SK-N-SH (cell line): ENCODE measurements at regions not wholly inside any gene's neighbourhood (a gene's known extent, or its start where the extent isn't known, plus 50 kb on each side); places are given as distances from the start of the nearest gene placed in this dataset.

Experiments used
- CHD2 ChIP-seq: fragments of 150-350 bp; IDR thresholded peaks from 2 replicates; pipeline ENCODE4 v1.6.1; 2018; ENCODE audit warnings: low read length; ENCODE audit not compliant: partially characterized antibody
- MXI1 ChIP-seq: IDR thresholded peaks from 2 replicates; pipeline ENCODE4 v1.6.1; 2012; ENCODE audit warnings: mild to moderate bottlenecking, low read depth, low read length, improper control_type of control experiment
- TAF1 ChIP-seq: IDR thresholded peaks from 2 replicates; pipeline ENCODE4 v1.6.1; 2012; ENCODE audit warnings: low read depth, mild to moderate bottlenecking, low read length, moderate library complexity, borderline replicate concordance
- TCF12 ChIP-seq: IDR thresholded peaks from 2 replicates; pipeline ENCODE4 v1.4.0; 2012
- TF ChIP-seq, protein P1 (sequence below): fragments of 200-600 bp; sonication (generic); IDR thresholded peaks from 2 replicates; pipeline ENCODE4 v1.6.1; 2017; ENCODE audit warnings: antibody characterized with exemption, mild to moderate bottlenecking, moderate library complexity
- TF ChIP-seq, protein P2 (sequence below): IDR thresholded peaks from 2 replicates; pipeline ENCODE4 v1.6.1; 2012; ENCODE audit warnings: mild to moderate bottlenecking, low read depth, low read length, moderate library complexity

DNA sequence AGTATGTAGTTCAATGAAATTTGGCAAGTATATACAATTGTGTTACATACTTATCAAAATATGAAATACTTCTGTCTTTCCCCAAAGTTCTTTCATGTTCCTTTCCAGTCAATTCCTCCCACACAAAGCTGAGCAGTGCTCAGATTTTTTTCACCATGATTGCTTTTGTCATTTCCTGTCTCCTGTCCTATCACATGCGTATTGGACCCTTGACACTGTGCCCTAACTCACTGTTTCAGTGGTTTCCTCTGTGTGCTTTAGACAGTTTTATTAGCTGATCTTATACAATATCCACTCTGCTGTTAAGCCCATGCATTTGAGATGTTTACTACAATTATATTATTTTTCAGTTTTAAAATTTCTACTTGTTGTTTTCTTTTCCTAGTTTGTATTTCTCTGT, 463.6 kb upstream of the MEF2C start:
- TF ChIP-seq, protein P1, sequence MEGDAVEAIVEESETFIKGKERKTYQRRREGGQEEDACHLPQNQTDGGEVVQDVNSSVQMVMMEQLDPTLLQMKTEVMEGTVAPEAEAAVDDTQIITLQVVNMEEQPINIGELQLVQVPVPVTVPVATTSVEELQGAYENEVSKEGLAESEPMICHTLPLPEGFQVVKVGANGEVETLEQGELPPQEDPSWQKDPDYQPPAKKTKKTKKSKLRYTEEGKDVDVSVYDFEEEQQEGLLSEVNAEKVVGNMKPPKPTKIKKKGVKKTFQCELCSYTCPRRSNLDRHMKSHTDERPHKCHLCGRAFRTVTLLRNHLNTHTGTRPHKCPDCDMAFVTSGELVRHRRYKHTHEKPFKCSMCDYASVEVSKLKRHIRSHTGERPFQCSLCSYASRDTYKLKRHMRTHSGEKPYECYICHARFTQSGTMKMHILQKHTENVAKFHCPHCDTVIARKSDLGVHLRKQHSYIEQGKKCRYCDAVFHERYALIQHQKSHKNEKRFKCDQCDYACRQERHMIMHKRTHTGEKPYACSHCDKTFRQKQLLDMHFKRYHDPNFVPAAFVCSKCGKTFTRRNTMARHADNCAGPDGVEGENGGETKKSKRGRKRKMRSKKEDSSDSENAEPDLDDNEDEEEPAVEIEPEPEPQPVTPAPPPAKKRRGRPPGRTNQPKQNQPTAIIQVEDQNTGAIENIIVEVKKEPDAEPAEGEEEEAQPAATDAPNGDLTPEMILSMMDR: no peak
- TF ChIP-seq MXI1: no peak
- TF ChIP-seq TCF12: no peak
- TF ChIP-seq CHD2: no peak
- TF ChIP-seq, protein P2, sequence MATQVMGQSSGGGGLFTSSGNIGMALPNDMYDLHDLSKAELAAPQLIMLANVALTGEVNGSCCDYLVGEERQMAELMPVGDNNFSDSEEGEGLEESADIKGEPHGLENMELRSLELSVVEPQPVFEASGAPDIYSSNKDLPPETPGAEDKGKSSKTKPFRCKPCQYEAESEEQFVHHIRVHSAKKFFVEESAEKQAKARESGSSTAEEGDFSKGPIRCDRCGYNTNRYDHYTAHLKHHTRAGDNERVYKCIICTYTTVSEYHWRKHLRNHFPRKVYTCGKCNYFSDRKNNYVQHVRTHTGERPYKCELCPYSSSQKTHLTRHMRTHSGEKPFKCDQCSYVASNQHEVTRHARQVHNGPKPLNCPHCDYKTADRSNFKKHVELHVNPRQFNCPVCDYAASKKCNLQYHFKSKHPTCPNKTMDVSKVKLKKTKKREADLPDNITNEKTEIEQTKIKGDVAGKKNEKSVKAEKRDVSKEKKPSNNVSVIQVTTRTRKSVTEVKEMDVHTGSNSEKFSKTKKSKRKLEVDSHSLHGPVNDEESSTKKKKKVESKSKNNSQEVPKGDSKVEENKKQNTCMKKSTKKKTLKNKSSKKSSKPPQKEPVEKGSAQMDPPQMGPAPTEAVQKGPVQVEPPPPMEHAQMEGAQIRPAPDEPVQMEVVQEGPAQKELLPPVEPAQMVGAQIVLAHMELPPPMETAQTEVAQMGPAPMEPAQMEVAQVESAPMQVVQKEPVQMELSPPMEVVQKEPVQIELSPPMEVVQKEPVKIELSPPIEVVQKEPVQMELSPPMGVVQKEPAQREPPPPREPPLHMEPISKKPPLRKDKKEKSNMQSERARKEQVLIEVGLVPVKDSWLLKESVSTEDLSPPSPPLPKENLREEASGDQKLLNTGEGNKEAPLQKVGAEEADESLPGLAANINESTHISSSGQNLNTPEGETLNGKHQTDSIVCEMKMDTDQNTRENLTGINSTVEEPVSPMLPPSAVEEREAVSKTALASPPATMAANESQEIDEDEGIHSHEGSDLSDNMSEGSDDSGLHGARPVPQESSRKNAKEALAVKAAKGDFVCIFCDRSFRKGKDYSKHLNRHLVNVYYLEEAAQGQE: no peak
- TF ChIP-seq TAF1: no peak
